K562 (cell line): ENCODE measurements at regions not wholly inside any gene's neighbourhood (a gene's known extent, or its start where the extent isn't known, plus 50 kb on each side); places are given as distances from the start of the nearest gene placed in this dataset.

ENCODE experiments used
- BRD9 ChIP-seq: fragments of 450-650 bp; IDR thresholded peaks from 2 replicates; pipeline ENCODE4 v1.6.1; 2018; ENCODE audit warnings: low read depth; ENCODE audit not compliant: partially characterized antibody
- ESRRA ChIP-seq: fragments of 450-650 bp; IDR thresholded peaks from 2 replicates; pipeline ENCODE4 v1.6.1; 2014; ENCODE audit warnings: low read depth, mild to moderate bottlenecking, moderate library complexity, borderline replicate concordance
- EZH2 ChIP-seq: IDR thresholded peaks from 2 replicates; pipeline ENCODE4 v1.6.1; 2012; ENCODE audit warnings: low read depth, mild to moderate bottlenecking, inconsistent platforms, low read length, borderline replicate concordance
- OTX1 ChIP-seq: fragments of 450-650 bp; formaldehyde crosslinking; IDR thresholded peaks from 2 replicates; pipeline ENCODE4 v1.4.0; 2022; ENCODE audit warnings: mild to moderate bottlenecking
- SP1 ChIP-seq: sonication (generic); formaldehyde crosslinking; IDR thresholded peaks from 2 replicates; pipeline ENCODE4 v1.8.1; 2022; ENCODE audit warnings: mild to moderate bottlenecking, missing genetic modification reagents
- TAF1 ChIP-seq: IDR thresholded peaks from 2 replicates; pipeline ENCODE4 v1.6.1; 2011; ENCODE audit warnings: mild to moderate bottlenecking, low read length, moderate library complexity; ENCODE audit not compliant: insufficient read depth, control insufficient read depth, severe bottlenecking; ENCODE audit errors: extremely low read depth
- TCF7L2 ChIP-seq: fragments of 150-350 bp; IDR thresholded peaks from 2 replicates; pipeline ENCODE4 v1.6.1; 2016; ENCODE audit warnings: low read depth, mild to moderate bottlenecking, low read length, moderate library complexity
- TCFL5 ChIP-seq: fragments of 250-450 bp; sonication (Bioruptor Pico); conservative IDR thresholded peaks from 2 replicates; pipeline ENCODE4 v1.6.1; 2021; ENCODE audit warnings: mild to moderate bottlenecking, moderate library complexity, matching md5 sums
- TOE1 ChIP-seq, 2 experiments: fragments of 450-650 bp in 1 of 2; sonication (generic) in 1 of 2; formaldehyde crosslinking in 1 of 2; IDR thresholded peaks; 2 replicates each; pipeline versions ENCODE4 v1.7.1 to v1.8.0; 2016 to 2022; ENCODE audit warnings: borderline replicate concordance in 2 of 2, mild to moderate bottlenecking in 2 of 2, antibody characterized with exemption in 1 of 2, inconsistent platforms in 1 of 2, low read depth in 1 of 2, missing genetic modification reagents in 1 of 2, moderate library complexity in 1 of 2
- TF ChIP-seq, protein P1 (sequence below), 3 experiments: IDR thresholded peaks in 2 of 3; conservative IDR thresholded peaks in 1 of 3; 2 replicates each; pipeline ENCODE4 v1.5.1; 2011 to 2012; ENCODE audit warnings: low read length in 3 of 3, mild to moderate bottlenecking in 3 of 3, control low read depth in 2 of 3, improper control_type of control experiment in 1 of 3, inconsistent platforms in 1 of 3, low read depth in 1 of 3, mixed read lengths in 1 of 3, moderate library complexity in 1 of 3; ENCODE audit not compliant: insufficient read depth in 2 of 3
- TF ChIP-seq, protein P2 (sequence below), 3 experiments: fragments of 200-800 bp in 1 of 3; fragments of 250-450 bp in 1 of 3; fragments of 450-650 bp in 1 of 3; sonication (Bioruptor Pico) in 1 of 3; sonication (Bioruptor generic) in 1 of 3; formaldehyde crosslinking in 1 of 3; IDR thresholded peaks; 2 replicates each; pipeline versions ENCODE4 v1.6.1 to v1.8.0; 2016 to 2022; ENCODE audit warnings: mild to moderate bottlenecking in 2 of 3, missing genetic modification characterization in 2 of 3, missing compliant biosample characterization in 1 of 3, moderate library complexity in 1 of 3
- TF ChIP-seq, protein P3 (sequence below): fragments of 450-650 bp; IDR thresholded peaks from 2 replicates; pipeline ENCODE4 v1.6.1; 2016

- TF ChIP-seq TOE1 (IDR thresholded peaks at IDR 0.05; ENCODE audit: borderline replicate concordance) (no peak), TOE1 (CRISPR knock-in tag; IDR thresholded peaks at IDR 0.05; ENCODE audit: borderline replicate concordance, low read depth) (no peak), SP1 (CRISPR knock-in tag) (no peak), TCF7L2 (no peak), TCFL5 (CRISPR knock-in tag) (no peak), TAF1 (no peak), ESRRA (no peak), EZH2 (no peak), BRD9 (no peak), OTX1 (CRISPR knock-in tag) (no peak)
- TF ChIP-seq, protein P1, sequence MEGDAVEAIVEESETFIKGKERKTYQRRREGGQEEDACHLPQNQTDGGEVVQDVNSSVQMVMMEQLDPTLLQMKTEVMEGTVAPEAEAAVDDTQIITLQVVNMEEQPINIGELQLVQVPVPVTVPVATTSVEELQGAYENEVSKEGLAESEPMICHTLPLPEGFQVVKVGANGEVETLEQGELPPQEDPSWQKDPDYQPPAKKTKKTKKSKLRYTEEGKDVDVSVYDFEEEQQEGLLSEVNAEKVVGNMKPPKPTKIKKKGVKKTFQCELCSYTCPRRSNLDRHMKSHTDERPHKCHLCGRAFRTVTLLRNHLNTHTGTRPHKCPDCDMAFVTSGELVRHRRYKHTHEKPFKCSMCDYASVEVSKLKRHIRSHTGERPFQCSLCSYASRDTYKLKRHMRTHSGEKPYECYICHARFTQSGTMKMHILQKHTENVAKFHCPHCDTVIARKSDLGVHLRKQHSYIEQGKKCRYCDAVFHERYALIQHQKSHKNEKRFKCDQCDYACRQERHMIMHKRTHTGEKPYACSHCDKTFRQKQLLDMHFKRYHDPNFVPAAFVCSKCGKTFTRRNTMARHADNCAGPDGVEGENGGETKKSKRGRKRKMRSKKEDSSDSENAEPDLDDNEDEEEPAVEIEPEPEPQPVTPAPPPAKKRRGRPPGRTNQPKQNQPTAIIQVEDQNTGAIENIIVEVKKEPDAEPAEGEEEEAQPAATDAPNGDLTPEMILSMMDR (IDR thresholded peaks at IDR 0.05 in 2 of 3, conservative IDR thresholded peaks at IDR 0.05 in 1 of 3; ENCODE audit: insufficient read depth in 2 of 3, low read depth in 1 of 3, low read length in 3 of 3) = no peak
- TF ChIP-seq, protein P2, sequence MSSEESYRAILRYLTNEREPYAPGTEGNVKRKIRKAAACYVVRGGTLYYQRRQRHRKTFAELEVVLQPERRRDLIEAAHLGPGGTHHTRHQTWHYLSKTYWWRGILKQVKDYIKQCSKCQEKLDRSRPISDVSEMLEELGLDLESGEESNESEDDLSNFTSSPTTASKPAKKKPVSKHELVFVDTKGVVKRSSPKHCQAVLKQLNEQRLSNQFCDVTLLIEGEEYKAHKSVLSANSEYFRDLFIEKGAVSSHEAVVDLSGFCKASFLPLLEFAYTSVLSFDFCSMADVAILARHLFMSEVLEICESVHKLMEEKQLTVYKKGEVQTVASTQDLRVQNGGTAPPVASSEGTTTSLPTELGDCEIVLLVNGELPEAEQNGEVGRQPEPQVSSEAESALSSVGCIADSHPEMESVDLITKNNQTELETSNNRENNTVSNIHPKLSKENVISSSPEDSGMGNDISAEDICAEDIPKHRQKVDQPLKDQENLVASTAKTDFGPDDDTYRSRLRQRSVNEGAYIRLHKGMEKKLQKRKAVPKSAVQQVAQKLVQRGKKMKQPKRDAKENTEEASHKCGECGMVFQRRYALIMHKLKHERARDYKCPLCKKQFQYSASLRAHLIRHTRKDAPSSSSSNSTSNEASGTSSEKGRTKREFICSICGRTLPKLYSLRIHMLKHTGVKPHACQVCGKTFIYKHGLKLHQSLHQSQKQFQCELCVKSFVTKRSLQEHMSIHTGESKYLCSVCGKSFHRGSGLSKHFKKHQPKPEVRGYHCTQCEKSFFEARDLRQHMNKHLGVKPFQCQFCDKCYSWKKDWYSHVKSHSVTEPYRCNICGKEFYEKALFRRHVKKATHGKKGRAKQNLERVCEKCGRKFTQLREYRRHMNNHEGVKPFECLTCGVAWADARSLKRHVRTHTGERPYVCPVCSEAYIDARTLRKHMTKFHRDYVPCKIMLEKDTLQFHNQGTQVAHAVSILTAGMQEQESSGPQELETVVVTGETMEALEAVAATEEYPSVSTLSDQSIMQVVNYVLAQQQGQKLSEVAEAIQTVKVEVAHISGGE (CRISPR knock-in tag; IDR thresholded peaks at IDR 0.05) = no peak
- TF ChIP-seq, protein P3, sequence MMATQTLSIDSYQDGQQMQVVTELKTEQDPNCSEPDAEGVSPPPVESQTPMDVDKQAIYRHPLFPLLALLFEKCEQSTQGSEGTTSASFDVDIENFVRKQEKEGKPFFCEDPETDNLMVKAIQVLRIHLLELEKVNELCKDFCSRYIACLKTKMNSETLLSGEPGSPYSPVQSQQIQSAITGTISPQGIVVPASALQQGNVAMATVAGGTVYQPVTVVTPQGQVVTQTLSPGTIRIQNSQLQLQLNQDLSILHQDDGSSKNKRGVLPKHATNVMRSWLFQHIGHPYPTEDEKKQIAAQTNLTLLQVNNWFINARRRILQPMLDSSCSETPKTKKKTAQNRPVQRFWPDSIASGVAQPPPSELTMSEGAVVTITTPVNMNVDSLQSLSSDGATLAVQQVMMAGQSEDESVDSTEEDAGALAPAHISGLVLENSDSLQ = no peak
These were observed 778.3 kb upstream of the LRRC4C start for GRCh38 chr11:42237701-42238235.
